ENCODE measurements at regions not wholly inside any gene's neighbourhood (a gene's known extent, or its start where the extent isn't known, plus 50 kb on each side); places are given as distances from the start of the nearest gene placed in this dataset.

- intact Hi-C loops (cut with DNase I) = no loop called here
These were observed 90.5 kb upstream of the SLC24A3 start for GRCh38 chr20:19121916-19122315.

GRCh38 chr20:19122395-19122794, 90.0 kb upstream of the SLC24A3 start:
- intact Hi-C loops (cut with DNase I) = no loop called here
- TF ChIP-seq POLR2A (IDR thresholded peaks at IDR 0.05) (no peak), CTCF (IDR thresholded peaks at IDR 0.05) (no peak)

More at GRCh38 chr20:19121916-19122315, 90.5 kb upstream of the SLC24A3 start:
- H3K27me3 ChIP-seq = no peaks in the 10 kb centered on the region
- no peaks in the 10 kb centered on the region for H3K9me3 ChIP-seq (replicated peaks in 1 of 3)
- H3K4me3 ChIP-seq = no peak overlapping the region
- no peaks in the 10 kb centered on the region for H3K36me3 ChIP-seq (replicated peaks in 1 of 2)
- H3K27ac ChIP-seq = no peak overlapping the region
- H3K4me1 ChIP-seq (replicated peaks in 1 of 2) = no peaks in the 10 kb centered on the region
- no peak for DNase-seq
- TF ChIP-seq POLR2A (IDR thresholded peaks at IDR 0.05) = no peak
- TF ChIP-seq CTCF (IDR thresholded peaks at IDR 0.05) = no peak

GRCh38 chr20:19125508-19125907, 86.9 kb upstream of the SLC24A3 start:
- Histone ChIP-seq H3K36me3 (replicated peaks in 1 of 2) (no peaks in the 10 kb centered on the region), H3K4me1 (replicated peaks in 1 of 2) (no peaks in the 10 kb centered on the region), H3K4me3 (no peak overlapping the region), H3K27ac (no peak overlapping the region), H3K9me3 (replicated peaks in 1 of 3) (no peaks in the 10 kb centered on the region), H3K27me3 (no peaks in the 10 kb centered on the region)
- 69 to 88% (median 83%) methylated on average over 1 of the region's 1 CpG for WGBS, 4 donors
- no peak for TF ChIP-seq POLR2A (IDR thresholded peaks at IDR 0.05)
- TF ChIP-seq CTCF (IDR thresholded peaks at IDR 0.05) = no peak
- intact Hi-C loops (cut with DNase I) = no loop called here
- no peak for DNase-seq

More at GRCh38 chr20:19122395-19122794, 90.0 kb upstream of the SLC24A3 start:
- no peaks in the 10 kb centered on the region for H3K9me3 ChIP-seq (replicated peaks in 1 of 3)
- no peak for DNase-seq
- H3K4me3 ChIP-seq = no peak overlapping the region
- no peaks in the 10 kb centered on the region for H3K4me1 ChIP-seq (replicated peaks in 1 of 2)
- no peaks in the 10 kb centered on the region for H3K27me3 ChIP-seq
- no peak overlapping the region for H3K27ac ChIP-seq
- no peaks in the 10 kb centered on the region for H3K36me3 ChIP-seq (replicated peaks in 1 of 2)

GRCh38 chr20:19129306-19129705, 83.1 kb upstream of the SLC24A3 start:
- H3K27me3 ChIP-seq = no peaks in the 10 kb centered on the region
- no peaks in the 10 kb centered on the region for H3K4me1 ChIP-seq (replicated peaks in 1 of 2)
- H3K36me3 ChIP-seq (replicated peaks in 1 of 2) = no peaks in the 10 kb centered on the region
- H3K9me3 ChIP-seq (replicated peaks in 1 of 3) = no peaks in the 10 kb centered on the region
- no peak for DNase-seq
- H3K4me3 ChIP-seq = no peak overlapping the region
- intact Hi-C loops (cut with DNase I) = no loop called here
- no peak for TF ChIP-seq POLR2A (IDR thresholded peaks at IDR 0.05)
- no peak for TF ChIP-seq CTCF (IDR thresholded peaks at IDR 0.05)
- 50 to 91% (median 68%) methylated on average over 1 of the region's 1 CpG for WGBS, 4 donors
- no peak overlapping the region for H3K27ac ChIP-seq

All from adrenal gland (tissue), 9 donors.